ENCODE measurements at regions not wholly inside any gene's neighbourhood (a gene's known extent, or its start where the extent isn't known, plus 50 kb on each side); places are given as distances from the start of the nearest gene placed in this dataset.

DNA sequence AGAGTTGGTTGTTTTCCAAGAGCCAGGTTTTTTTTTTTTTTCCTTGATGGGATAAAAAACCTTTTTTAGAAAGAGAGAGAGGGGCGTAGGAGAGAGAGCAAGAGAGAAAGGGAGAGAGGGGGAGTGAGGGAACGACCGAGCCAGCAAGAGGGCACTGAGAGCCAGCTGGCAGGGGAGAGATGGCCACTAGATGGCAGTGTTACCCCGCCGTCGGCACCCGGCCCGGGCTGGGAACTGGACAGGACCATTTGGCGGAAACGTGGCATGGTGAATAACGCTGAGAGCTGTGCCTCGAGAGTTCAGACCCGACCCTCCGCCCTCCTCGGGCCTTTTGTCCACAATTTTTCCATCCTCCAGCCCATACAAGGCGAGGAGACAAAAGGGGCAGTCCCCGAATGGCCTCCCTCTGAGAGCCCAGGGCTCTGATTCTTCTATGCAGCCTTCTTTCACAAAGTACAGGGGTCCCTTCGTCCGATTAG, 286.7 kb upstream of the VRK2 start (continued):
- TF ChIP-seq, protein P1, sequence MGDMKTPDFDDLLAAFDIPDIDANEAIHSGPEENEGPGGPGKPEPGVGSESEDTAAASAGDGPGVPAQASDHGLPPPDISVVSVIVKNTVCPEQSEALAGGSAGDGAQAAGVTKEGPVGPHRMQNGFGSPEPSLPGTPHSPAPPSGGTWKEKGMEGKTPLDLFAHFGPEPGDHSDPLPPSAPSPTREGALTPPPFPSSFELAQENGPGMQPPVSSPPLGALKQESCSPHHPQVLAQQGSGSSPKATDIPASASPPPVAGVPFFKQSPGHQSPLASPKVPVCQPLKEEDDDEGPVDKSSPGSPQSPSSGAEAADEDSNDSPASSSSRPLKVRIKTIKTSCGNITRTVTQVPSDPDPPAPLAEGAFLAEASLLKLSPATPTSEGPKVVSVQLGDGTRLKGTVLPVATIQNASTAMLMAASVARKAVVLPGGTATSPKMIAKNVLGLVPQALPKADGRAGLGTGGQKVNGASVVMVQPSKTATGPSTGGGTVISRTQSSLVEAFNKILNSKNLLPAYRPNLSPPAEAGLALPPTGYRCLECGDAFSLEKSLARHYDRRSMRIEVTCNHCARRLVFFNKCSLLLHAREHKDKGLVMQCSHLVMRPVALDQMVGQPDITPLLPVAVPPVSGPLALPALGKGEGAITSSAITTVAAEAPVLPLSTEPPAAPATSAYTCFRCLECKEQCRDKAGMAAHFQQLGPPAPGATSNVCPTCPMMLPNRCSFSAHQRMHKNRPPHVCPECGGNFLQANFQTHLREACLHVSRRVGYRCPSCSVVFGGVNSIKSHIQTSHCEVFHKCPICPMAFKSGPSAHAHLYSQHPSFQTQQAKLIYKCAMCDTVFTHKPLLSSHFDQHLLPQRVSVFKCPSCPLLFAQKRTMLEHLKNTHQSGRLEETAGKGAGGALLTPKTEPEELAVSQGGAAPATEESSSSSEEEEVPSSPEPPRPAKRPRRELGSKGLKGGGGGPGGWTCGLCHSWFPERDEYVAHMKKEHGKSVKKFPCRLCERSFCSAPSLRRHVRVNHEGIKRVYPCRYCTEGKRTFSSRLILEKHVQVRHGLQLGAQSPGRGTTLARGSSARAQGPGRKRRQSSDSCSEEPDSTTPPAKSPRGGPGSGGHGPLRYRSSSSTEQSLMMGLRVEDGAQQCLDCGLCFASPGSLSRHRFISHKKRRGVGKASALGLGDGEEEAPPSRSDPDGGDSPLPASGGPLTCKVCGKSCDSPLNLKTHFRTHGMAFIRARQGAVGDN (CRISPR knock-in tag; IDR thresholded peaks at IDR 0.05), result peak; percentile 66
- TF ChIP-seq SRSF9 (IDR thresholded peaks at IDR 0.05; ENCODE audit: borderline replicate concordance, insufficient read depth, low read depth, low read length, poor library complexity, severe bottlenecking) (no peak), MTA3 (CRISPR knock-in tag; IDR thresholded peaks at IDR 0.05) (no peak), ZNF30 (CRISPR knock-in tag; IDR thresholded peaks at IDR 0.05) (no peak), HNRNPK (IDR thresholded peaks at IDR 0.05; ENCODE audit: low read depth, low read length, poor library complexity, severe bottlenecking) (no peak), GTF3A (CRISPR knock-in tag; conservative IDR thresholded peaks at IDR 0.05) (no peak), KLF11 (CRISPR knock-in tag; IDR thresholded peaks at IDR 0.05) (0 out of 2 replicates have a peak, but pooled peaks have one; percentile 49), KDM3A (CRISPR knock-in tag; IDR thresholded peaks at IDR 0.05; ENCODE audit: low read depth) (peak; percentile 73; the same call in 1 of the 2 replicates), DNMT1 (CRISPR knock-in tag; IDR thresholded peaks at IDR 0.05) (no peak), GTF2F1 (IDR thresholded peaks at IDR 0.05; ENCODE audit: low read length) (no peak), ZBTB8A (CRISPR knock-in tag; IDR thresholded peaks at IDR 0.05; ENCODE audit: borderline replicate concordance, low read depth) (no peak), ZMYM3 (CRISPR knock-in tag; IDR thresholded peaks at IDR 0.05) (no peak), NCOA1 (CRISPR knock-in tag; IDR thresholded peaks at IDR 0.05) (no peak)
- TF ChIP-seq, protein P2, sequence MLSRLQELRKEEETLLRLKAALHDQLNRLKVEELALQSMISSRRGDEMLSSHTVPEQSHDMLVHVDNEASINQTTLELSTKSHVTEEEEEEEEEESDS (CRISPR knock-in tag; IDR thresholded peaks at IDR 0.05; ENCODE audit: borderline replicate concordance), result no peak
- TF ChIP-seq, protein P3, sequence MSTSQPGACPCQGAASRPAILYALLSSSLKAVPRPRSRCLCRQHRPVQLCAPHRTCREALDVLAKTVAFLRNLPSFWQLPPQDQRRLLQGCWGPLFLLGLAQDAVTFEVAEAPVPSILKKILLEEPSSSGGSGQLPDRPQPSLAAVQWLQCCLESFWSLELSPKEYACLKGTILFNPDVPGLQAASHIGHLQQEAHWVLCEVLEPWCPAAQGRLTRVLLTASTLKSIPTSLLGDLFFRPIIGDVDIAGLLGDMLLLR (CRISPR knock-in tag; IDR thresholded peaks at IDR 0.05), result 0 out of 2 replicates have a peak, but pooled peaks have one; percentile 34
- TF ChIP-seq, protein P4, sequence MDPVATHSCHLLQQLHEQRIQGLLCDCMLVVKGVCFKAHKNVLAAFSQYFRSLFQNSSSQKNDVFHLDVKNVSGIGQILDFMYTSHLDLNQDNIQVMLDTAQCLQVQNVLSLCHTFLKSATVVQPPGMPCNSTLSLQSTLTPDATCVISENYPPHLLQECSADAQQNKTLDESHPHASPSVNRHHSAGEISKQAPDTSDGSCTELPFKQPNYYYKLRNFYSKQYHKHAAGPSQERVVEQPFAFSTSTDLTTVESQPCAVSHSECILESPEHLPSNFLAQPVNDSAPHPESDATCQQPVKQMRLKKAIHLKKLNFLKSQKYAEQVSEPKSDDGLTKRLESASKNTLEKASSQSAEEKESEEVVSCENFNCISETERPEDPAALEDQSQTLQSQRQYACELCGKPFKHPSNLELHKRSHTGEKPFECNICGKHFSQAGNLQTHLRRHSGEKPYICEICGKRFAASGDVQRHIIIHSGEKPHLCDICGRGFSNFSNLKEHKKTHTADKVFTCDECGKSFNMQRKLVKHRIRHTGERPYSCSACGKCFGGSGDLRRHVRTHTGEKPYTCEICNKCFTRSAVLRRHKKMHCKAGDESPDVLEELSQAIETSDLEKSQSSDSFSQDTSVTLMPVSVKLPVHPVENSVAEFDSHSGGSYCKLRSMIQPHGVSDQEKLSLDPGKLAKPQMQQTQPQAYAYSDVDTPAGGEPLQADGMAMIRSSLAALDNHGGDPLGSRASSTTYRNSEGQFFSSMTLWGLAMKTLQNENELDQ (CRISPR knock-in tag; IDR thresholded peaks at IDR 0.05; ENCODE audit: borderline replicate concordance), result no peak
- TF ChIP-seq, protein P5, sequence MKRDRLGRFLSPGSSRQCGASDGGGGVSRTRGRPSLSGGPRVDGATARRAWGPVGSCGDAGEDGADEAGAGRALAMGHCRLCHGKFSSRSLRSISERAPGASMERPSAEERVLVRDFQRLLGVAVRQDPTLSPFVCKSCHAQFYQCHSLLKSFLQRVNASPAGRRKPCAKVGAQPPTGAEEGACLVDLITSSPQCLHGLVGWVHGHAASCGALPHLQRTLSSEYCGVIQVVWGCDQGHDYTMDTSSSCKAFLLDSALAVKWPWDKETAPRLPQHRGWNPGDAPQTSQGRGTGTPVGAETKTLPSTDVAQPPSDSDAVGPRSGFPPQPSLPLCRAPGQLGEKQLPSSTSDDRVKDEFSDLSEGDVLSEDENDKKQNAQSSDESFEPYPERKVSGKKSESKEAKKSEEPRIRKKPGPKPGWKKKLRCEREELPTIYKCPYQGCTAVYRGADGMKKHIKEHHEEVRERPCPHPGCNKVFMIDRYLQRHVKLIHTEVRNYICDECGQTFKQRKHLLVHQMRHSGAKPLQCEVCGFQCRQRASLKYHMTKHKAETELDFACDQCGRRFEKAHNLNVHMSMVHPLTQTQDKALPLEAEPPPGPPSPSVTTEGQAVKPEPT (CRISPR knock-in tag; IDR thresholded peaks at IDR 0.05; ENCODE audit: low read depth), result no peak
- TF ChIP-seq, protein P6, sequence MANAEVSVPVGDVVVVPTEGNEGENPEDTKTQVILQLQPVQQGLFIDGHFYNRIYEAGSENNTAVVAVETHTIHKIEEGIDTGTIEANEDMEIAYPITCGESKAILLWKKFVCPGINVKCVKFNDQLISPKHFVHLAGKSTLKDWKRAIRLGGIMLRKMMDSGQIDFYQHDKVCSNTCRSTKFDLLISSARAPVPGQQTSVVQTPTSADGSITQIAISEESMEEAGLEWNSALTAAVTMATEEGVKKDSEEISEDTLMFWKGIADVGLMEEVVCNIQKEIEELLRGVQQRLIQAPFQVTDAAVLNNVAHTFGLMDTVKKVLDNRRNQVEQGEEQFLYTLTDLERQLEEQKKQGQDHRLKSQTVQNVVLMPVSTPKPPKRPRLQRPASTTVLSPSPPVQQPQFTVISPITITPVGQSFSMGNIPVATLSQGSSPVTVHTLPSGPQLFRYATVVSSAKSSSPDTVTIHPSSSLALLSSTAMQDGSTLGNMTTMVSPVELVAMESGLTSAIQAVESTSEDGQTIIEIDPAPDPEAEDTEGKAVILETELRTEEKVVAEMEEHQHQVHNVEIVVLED (CRISPR knock-in tag; IDR thresholded peaks at IDR 0.05; ENCODE audit: borderline replicate concordance), result no peak
